ENCODE measurements at regions not wholly inside any gene's neighbourhood (a gene's known extent, or its start where the extent isn't known, plus 50 kb on each side); places are given as distances from the start of the nearest gene placed in this dataset.

- Histone ChIP-seq H3K4me1 (no peaks in the 10 kb centered on the region), H3K36me3 (no peaks in the 10 kb centered on the region), H3K27me3 (no peaks in the 10 kb centered on the region), H3K9me3 (no peaks in the 10 kb centered on the region), H3K27ac (no peak overlapping the region), H3K4me3 (no peak overlapping the region)
- TF ChIP-seq, protein P1, sequence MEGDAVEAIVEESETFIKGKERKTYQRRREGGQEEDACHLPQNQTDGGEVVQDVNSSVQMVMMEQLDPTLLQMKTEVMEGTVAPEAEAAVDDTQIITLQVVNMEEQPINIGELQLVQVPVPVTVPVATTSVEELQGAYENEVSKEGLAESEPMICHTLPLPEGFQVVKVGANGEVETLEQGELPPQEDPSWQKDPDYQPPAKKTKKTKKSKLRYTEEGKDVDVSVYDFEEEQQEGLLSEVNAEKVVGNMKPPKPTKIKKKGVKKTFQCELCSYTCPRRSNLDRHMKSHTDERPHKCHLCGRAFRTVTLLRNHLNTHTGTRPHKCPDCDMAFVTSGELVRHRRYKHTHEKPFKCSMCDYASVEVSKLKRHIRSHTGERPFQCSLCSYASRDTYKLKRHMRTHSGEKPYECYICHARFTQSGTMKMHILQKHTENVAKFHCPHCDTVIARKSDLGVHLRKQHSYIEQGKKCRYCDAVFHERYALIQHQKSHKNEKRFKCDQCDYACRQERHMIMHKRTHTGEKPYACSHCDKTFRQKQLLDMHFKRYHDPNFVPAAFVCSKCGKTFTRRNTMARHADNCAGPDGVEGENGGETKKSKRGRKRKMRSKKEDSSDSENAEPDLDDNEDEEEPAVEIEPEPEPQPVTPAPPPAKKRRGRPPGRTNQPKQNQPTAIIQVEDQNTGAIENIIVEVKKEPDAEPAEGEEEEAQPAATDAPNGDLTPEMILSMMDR (IDR thresholded peaks at IDR 0.05), result no peak
- TF ChIP-seq POLR2A (IDR thresholded peaks at IDR 0.05), result no peak
- no CpG with 5 or more reads among the region's 14 CpGs for WGBS (ENCODE audit: insufficient coverage, low coverage, low lambda C conversion rate, missing lambda C conversion rate)
- ATAC-seq (no peak), DNase-seq (peak in 1 of 3 donors; percentile 56)
- intact Hi-C loops (cut with DNase I), result loop anchor here in 1 of 2 donors (10.0 kb wide), 1 partner anchor 113 kb away; no protein-coding TSS in a partner anchor
These were observed 178.2 kb downstream of the IGLL1 start for GRCh38 chr22:23401910-23402274.

- H3K27ac ChIP-seq, result no peak overlapping the region
- ATAC-seq, result no peak
- WGBS (ENCODE audit: insufficient coverage, low coverage, low lambda C conversion rate, missing lambda C conversion rate), result 60% methylated on average over 1 of the region's 20 CpGs
- no peaks in the 10 kb centered on the region for H3K27me3 ChIP-seq
- H3K36me3 ChIP-seq, result no peaks in the 10 kb centered on the region
- TF ChIP-seq POLR2A (IDR thresholded peaks at IDR 0.05), result no peak
- TF ChIP-seq, protein P1 (IDR thresholded peaks at IDR 0.05), result no peak
- H3K4me3 ChIP-seq, result no peak overlapping the region
- H3K4me1 ChIP-seq, result no peaks in the 10 kb centered on the region
- H3K9me3 ChIP-seq, result no peaks in the 10 kb centered on the region
- peak in 1 of 3 donors; percentile 41 for DNase-seq
- intact Hi-C loops (cut with DNase I), result loop anchor here in 1 of 2 donors (10.0 kb wide), 1 partner anchor 113 kb away; no protein-coding TSS in a partner anchor
These were observed 178.8 kb downstream of the IGLL1 start for GRCh38 chr22:23401111-23401909.

- Histone ChIP-seq H3K36me3 (no peaks in the 10 kb centered on the region), H3K27me3 (no peaks in the 10 kb centered on the region), H3K4me1 (no peaks in the 10 kb centered on the region), H3K4me3 (no peak overlapping the region), H3K9me3 (no peaks in the 10 kb centered on the region), H3K27ac (no peak overlapping the region)
- DNase-seq (peak in 1 of 3 donors; percentile 46), ATAC-seq (no peak)
- intact Hi-C loops (cut with DNase I), result loop anchor here in 1 of 2 donors (10.0 kb wide), 1 partner anchor 114 kb away; no protein-coding TSS in a partner anchor
- WGBS (ENCODE audit: insufficient coverage, low coverage, low lambda C conversion rate, missing lambda C conversion rate), result 84% methylated on average over 8 of the region's 23 CpGs
- TF ChIP-seq POLR2A (IDR thresholded peaks at IDR 0.05), result no peak
- TF ChIP-seq, protein P1 (IDR thresholded peaks at IDR 0.05), result no peak
These were observed 179.7 kb downstream of the IGLL1 start for GRCh38 chr22:23400286-23400981.

GRCh38 chr22:23399367-23400285 lies 180.5 kb downstream of the IGLL1 start:
- TF ChIP-seq, protein P1 (IDR thresholded peaks at IDR 0.05), result no peak
- TF ChIP-seq POLR2A (IDR thresholded peaks at IDR 0.05), result no peak
- no peak overlapping the region for H3K27ac ChIP-seq
- ATAC-seq, result no peak
- H3K9me3 ChIP-seq, result no peaks in the 10 kb centered on the region
- WGBS (ENCODE audit: insufficient coverage, low coverage, low lambda C conversion rate, missing lambda C conversion rate), result 75% methylated on average over 8 of the region's 46 CpGs
- no peaks in the 10 kb centered on the region for H3K36me3 ChIP-seq
- no peak overlapping the region for H3K4me3 ChIP-seq
- no peaks in the 10 kb centered on the region for H3K27me3 ChIP-seq
- intact Hi-C loops (cut with DNase I), result loop anchor here in 1 of 2 donors (10.0 kb wide), 1 partner anchor 115 kb away; no protein-coding TSS in a partner anchor
- no peaks in the 10 kb centered on the region for H3K4me1 ChIP-seq
- peak in 1 of 3 donors; percentile 50 for DNase-seq

All from right lobe of liver (tissue), 6 donors.